ENCODE measurements at regions not wholly inside any gene's neighbourhood (a gene's known extent, or its start where the extent isn't known, plus 50 kb on each side); places are given as distances from the start of the nearest gene placed in this dataset.

DNA sequence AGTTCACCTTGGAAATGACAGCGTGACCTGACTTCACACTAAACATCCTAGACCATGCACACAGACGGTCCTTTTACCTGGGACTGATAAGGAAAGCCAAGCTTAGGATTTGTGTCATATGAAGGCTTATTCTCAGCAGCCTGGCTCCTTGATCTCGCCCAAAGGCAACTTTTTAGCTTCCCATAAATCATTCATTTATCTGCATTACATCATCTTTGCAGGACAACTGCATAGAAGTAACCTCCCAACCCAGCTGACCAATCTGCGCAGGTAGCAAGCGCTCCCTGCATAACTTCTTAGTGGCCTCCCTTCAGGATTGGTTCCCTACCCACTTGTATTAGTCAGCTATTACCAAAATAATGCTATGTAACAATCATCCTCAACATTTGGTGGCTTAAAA lies 389.9 kb upstream of the PROK2 start:
- Histone ChIP-seq H3K36me3 (ENCODE audit: insufficient read depth, low read length) (no peaks in the 10 kb centered on the region), H3K27ac (ENCODE audit: low read depth, low read length) (peak overlapping the region; percentile 45), H3K4me3 (ENCODE audit: low read depth in 1 of 2, low read length in 2 of 2) (no peak overlapping the region), H3K27me3 (ENCODE audit: control insufficient read depth in 1 of 2, insufficient read depth in 2 of 2, low read length in 2 of 2) (no peaks in the 10 kb centered on the region), H3K9me3 (ENCODE audit: low read length) (no peaks in the 10 kb centered on the region), H3K4me1 (ENCODE audit: insufficient read depth, low read length) (peaks cover 50% of the 10 kb centered on the region), H3K9ac (ENCODE audit: low read length) (no peak overlapping the region)

DNA sequence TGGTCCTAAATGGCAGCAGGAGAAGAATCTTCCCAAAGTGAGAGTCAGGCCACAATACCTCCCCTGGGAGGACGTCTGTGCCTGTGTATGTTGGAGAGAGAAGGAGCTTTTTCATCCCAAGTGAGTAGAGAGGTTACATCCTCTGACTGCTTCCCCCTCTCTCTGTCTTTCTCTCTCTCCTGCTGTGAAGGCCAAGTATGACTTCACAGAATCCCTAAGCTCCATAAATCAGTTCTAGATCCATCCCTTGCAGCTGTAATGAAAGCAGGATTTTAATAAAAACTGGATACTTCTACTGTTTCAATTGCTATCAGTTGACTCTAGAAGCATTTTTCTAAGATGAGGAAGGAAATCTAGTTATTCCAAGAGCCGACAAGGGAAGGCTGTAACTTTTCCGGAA lies 389.1 kb upstream of the PROK2 start:
- H3K4me1 ChIP-seq (ENCODE audit: insufficient read depth, low read length), result peaks cover 50% of the 10 kb centered on the region
- peak overlapping the region; percentile 45 for H3K27ac ChIP-seq (ENCODE audit: low read depth, low read length)
- no peaks in the 10 kb centered on the region for H3K9me3 ChIP-seq (ENCODE audit: low read length)
- H3K4me3 ChIP-seq (ENCODE audit: low read depth in 1 of 2, low read length in 2 of 2), result no peak overlapping the region
- no peak overlapping the region for H3K9ac ChIP-seq (ENCODE audit: low read length)
- no peaks in the 10 kb centered on the region for H3K36me3 ChIP-seq (ENCODE audit: insufficient read depth, low read length)
- no peaks in the 10 kb centered on the region for H3K27me3 ChIP-seq (ENCODE audit: control insufficient read depth in 1 of 2, insufficient read depth in 2 of 2, low read length in 2 of 2)

DNA sequence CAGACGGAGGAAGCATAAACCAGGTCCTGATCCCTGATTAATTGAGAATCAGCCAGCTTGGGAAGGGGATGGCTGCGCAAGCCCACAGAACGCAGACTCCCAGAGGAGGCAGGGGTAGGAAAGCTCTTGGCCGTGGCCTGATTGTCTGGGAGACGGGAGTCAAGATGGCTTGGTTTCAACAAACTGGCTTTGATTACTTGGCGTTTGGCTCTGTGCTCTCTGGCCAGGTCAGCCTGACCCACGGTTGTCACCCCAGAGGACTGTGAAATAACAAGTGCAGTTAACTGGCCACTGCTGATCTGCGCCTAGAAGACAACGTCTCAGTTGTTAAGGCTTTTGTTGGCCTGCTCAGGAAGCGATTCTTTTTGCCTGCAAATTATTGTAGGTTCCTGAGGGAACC lies 387.0 kb upstream of the PROK2 start:
- Histone ChIP-seq H3K9me3 (ENCODE audit: low read length) (no peaks in the 10 kb centered on the region), H3K4me1 (ENCODE audit: insufficient read depth, low read length) (peaks cover 40% of the 10 kb centered on the region), H3K27ac (ENCODE audit: low read depth, low read length) (peak overlapping the region; percentile 84), H3K9ac (ENCODE audit: low read length) (no peak overlapping the region), H3K4me3 (ENCODE audit: low read depth in 1 of 2, low read length in 2 of 2) (no peak overlapping the region), H3K27me3 (ENCODE audit: control insufficient read depth in 1 of 2, insufficient read depth in 2 of 2, low read length in 2 of 2) (no peaks in the 10 kb centered on the region), H3K36me3 (ENCODE audit: insufficient read depth, low read length) (no peaks in the 10 kb centered on the region)

DNA sequence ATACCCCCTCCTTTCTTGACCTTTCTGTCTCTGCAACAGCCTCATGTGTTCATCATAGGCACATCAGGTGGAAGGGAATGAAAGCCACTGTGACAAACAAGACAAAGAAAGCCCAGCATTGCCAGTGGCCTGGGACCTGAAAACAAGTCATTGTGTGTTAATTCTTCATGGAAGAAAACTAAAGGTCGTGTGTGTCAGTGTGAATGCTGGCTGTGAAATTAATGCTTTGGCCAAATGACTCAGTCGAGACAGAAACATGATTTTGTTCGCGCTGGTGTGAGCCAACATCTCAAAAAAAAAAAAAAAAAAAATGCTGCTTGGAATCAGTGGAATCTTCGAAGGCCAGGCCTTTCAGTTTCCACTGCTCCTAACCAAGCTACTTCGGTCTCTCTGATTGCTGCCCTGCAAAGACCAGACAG lies 386.5 kb upstream of the PROK2 start:
- Histone ChIP-seq H3K36me3 (ENCODE audit: insufficient read depth, low read length) (no peaks in the 10 kb centered on the region), H3K9me3 (ENCODE audit: low read length) (no peaks in the 10 kb centered on the region), H3K27ac (ENCODE audit: low read depth, low read length) (peak overlapping the region; percentile 84), H3K9ac (ENCODE audit: low read length) (no peak overlapping the region), H3K4me3 (ENCODE audit: low read depth in 1 of 2, low read length in 2 of 2) (no peak overlapping the region), H3K4me1 (ENCODE audit: insufficient read depth, low read length) (peaks cover 35% of the 10 kb centered on the region), H3K27me3 (ENCODE audit: control insufficient read depth in 1 of 2, insufficient read depth in 2 of 2, low read length in 2 of 2) (no peaks in the 10 kb centered on the region)

DNA sequence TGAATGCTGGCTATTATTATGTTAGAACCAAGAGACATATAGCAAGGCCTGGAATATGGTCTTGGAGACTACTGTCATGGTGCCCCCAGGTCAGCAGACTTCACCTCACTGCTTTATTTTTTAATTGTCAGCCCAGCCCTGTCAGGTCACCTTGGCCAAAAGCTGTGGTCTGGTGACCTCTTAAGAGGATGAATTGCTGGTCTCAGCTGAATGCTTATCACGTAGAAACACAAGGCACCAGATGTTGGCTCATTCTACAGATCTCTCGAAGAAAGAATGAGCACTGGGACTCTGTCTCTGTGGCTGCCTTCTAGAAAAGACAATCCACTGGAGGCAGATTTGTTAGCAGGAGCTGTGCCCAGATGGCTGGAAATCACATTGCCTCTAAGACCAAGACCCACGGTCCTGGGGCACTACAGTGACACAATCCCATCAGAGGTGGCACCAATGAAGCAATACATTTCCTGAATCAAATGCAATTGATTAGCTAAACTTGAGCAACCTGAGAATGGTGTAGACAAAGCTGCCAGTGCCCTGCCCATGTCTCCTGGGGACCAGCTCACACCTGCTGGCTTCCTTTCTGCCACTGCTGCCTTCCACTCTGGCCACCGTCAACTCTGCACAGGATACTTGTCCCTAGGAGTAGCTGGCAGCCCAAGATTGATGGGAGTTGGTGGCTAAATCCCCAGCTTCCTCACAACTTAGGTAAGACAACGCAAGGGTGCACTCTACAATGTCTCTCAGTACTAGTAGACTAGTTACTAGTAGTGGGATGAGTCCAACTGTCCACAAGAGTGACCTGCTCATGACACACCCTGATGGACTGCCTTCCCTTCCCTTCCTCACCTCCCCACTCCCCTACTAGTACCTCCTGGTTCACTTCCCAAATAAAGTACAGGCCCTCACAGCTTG lies 384.9 kb upstream of the PROK2 start:
- H3K27ac ChIP-seq (ENCODE audit: low read depth, low read length), result no peak overlapping the region
- no peak overlapping the region for H3K4me3 ChIP-seq (ENCODE audit: low read depth in 1 of 2, low read length in 2 of 2)
- H3K9ac ChIP-seq (ENCODE audit: low read length), result no peak overlapping the region
- H3K36me3 ChIP-seq (ENCODE audit: insufficient read depth, low read length), result no peaks in the 10 kb centered on the region
- H3K4me1 ChIP-seq (ENCODE audit: insufficient read depth, low read length), result peaks cover 35% of the 10 kb centered on the region
- no peaks in the 10 kb centered on the region for H3K9me3 ChIP-seq (ENCODE audit: low read length)
- H3K27me3 ChIP-seq (ENCODE audit: control insufficient read depth in 1 of 2, insufficient read depth in 2 of 2, low read length in 2 of 2), result no peaks in the 10 kb centered on the region

DNA sequence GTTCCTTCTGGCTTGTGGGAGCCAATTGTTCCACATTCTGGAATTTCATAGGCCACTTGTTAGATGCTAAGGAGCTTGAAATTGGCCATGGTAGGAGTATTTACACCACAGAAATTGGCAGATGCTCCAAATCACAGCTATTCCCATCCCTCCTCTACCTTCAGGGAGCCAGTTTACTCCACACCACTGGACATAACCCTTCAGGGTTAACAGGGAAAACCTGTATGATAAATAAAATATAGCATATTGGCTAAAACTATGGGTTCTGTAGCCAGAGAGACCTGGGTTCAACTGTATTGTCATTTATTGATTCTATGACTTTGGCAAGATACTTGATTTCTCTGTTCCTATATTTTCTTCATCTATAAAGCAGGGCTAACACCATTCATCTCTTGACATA lies 384.2 kb upstream of the PROK2 start:
- Histone ChIP-seq H3K9me3 (ENCODE audit: low read length) (no peaks in the 10 kb centered on the region), H3K4me1 (ENCODE audit: insufficient read depth, low read length) (peaks cover 30% of the 10 kb centered on the region), H3K27ac (ENCODE audit: low read depth, low read length) (no peak overlapping the region), H3K4me3 (ENCODE audit: low read depth in 1 of 2, low read length in 2 of 2) (no peak overlapping the region), H3K36me3 (ENCODE audit: insufficient read depth, low read length) (no peaks in the 10 kb centered on the region), H3K9ac (ENCODE audit: low read length) (no peak overlapping the region), H3K27me3 (ENCODE audit: control insufficient read depth in 1 of 2, insufficient read depth in 2 of 2, low read length in 2 of 2) (no peaks in the 10 kb centered on the region)

DNA sequence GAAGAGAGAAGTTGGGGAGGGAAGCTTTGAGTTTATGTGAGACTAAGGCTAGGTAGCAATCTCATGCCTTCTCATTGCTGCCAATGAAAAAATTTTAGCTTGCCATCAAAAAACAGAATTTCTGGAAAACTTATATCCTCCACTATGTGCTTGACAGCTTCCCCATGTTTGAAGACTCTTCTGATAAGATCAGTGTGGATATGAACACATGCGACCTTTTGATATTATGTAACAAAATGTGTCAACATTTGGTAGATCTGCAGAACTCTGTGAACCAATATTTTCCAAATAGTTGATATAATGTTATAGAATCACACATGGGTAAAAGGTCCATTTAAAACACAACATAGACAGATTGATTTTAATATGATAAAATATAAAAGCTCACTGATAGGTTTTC lies 380.9 kb upstream of the PROK2 start:
- Histone ChIP-seq H3K4me3 (ENCODE audit: low read depth in 1 of 2, low read length in 2 of 2) (no peak overlapping the region), H3K36me3 (ENCODE audit: insufficient read depth, low read length) (no peaks in the 10 kb centered on the region), H3K4me1 (ENCODE audit: insufficient read depth, low read length) (peaks cover 9% of the 10 kb centered on the region), H3K9ac (ENCODE audit: low read length) (no peak overlapping the region), H3K9me3 (ENCODE audit: low read length) (no peaks in the 10 kb centered on the region), H3K27ac (ENCODE audit: low read depth, low read length) (no peak overlapping the region), H3K27me3 (ENCODE audit: control insufficient read depth in 1 of 2, insufficient read depth in 2 of 2, low read length in 2 of 2) (no peaks in the 10 kb centered on the region)

DNA sequence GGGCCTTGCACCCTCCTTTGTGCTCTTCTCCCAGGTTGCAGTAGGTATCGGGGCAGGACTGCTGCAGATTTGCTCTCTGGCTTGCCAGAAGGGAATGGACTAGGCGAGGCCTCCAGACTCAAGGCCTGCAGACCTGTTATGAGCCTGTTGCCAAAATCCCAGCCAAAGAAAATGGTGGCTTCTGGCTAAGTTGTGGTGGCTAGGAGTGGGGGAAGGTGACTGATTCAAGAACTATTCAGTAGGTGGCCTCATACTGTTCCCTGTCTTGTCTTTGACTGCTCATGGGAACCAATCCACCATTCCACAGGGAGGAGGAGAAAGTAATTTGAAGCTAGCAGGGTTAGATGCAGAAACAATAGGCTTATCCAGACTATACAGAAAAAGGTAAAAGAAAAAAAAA lies 380.4 kb upstream of the PROK2 start:
- Histone ChIP-seq H3K27me3 (ENCODE audit: control insufficient read depth in 1 of 2, insufficient read depth in 2 of 2, low read length in 2 of 2) (no peaks in the 10 kb centered on the region), H3K4me1 (ENCODE audit: insufficient read depth, low read length) (peaks cover 9% of the 10 kb centered on the region), H3K36me3 (ENCODE audit: insufficient read depth, low read length) (no peaks in the 10 kb centered on the region), H3K9ac (ENCODE audit: low read length) (no peak overlapping the region), H3K4me3 (ENCODE audit: low read depth in 1 of 2, low read length in 2 of 2) (no peak overlapping the region), H3K9me3 (ENCODE audit: low read length) (no peaks in the 10 kb centered on the region), H3K27ac (ENCODE audit: low read depth, low read length) (no peak overlapping the region)

DNA sequence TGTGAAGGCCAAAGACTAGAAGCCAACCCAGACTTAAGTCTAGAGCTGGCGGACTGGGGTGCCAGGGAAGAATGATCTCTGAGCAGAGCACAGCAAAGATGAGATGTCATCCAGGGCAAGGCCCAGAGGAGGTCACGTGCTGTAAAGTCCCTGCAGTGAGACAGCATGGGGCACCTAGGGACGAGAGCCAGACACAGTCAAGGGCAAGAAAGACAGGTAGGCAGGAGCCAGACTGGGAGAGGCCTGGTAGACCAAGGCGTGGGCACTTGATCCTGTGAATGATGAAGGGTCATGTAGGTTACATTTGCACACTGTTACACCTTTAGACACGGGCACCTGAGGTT lies 379.7 kb upstream of the PROK2 start:
- Histone ChIP-seq H3K27me3 (ENCODE audit: control insufficient read depth in 1 of 2, insufficient read depth in 2 of 2, low read length in 2 of 2) (no peaks in the 10 kb centered on the region), H3K36me3 (ENCODE audit: insufficient read depth, low read length) (no peaks in the 10 kb centered on the region), H3K9me3 (ENCODE audit: low read length) (no peaks in the 10 kb centered on the region), H3K9ac (ENCODE audit: low read length) (no peak overlapping the region), H3K4me1 (ENCODE audit: insufficient read depth, low read length) (peaks cover 9% of the 10 kb centered on the region), H3K27ac (ENCODE audit: low read depth, low read length) (no peak overlapping the region), H3K4me3 (ENCODE audit: low read depth in 1 of 2, low read length in 2 of 2) (no peak overlapping the region)

DNA sequence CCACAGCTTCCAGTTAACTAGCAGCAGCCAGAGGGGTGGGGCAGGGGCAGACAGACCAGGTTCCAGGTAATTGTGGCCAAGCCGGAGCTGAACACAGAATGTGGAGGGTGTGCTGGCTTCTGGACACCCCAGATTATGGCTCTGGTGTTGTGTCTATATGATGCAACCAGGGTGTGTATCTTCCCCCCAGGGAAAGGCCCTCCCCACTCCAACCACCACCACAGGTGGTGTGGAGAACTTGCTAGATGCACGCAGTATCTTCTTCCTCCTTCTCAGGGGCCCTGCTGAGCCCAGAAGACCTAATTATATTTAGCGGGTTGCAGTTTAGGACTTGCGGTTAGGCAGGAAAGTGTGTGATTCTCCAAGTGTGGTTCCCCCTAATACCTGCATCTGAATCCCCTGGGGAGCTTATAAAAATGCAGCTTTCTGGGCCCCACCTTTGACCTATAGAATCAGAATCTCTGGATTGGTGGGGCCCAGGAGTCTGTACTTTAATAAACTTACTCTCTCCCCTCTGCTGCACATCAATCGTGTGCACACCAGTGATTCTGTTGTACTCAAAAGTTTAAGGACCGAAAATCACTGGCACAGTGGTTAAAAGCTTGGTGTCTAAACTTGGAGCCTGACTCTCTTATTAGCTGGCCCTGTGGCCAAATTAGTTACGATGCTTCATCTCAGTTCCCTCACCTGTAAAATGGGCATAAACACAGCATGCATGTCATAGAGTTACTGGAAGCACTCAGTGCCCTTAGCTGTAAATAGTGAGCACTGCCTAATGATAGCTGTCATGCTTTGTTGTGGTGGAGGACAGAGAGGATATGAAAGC lies 379.1 kb upstream of the PROK2 start:
- Histone ChIP-seq H3K27ac (ENCODE audit: low read depth, low read length) (no peak overlapping the region), H3K27me3 (ENCODE audit: control insufficient read depth in 1 of 2, insufficient read depth in 2 of 2, low read length in 2 of 2) (no peaks in the 10 kb centered on the region)

DNA sequence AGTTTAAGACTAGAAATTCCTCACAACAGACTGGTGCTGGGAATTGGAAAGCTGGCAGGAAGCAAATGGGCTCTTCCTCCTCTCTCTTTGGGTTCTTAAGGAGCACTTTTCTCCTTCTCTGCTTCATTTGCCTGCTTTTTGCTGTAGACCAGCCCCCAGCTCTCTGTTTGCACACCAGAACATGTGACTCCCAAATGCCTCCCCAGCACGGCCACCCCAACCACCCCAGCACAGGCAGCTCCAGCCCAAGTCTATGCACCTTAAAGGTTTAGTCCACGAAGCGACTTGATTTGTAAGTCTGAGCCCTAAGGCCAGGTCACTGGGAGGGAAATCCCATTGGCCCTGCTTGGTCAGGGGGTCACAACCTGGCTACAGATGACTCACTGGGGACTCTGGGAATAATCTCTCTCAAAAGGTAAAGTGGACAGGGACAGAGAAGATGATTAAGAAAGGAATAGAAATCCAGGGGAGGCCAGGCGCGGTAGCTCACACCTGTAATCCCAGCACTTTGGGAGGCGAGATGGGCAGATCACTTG lies 377.8 kb upstream of the PROK2 start:
- no peaks in the 10 kb centered on the region for H3K9me3 ChIP-seq (ENCODE audit: low read length)
- peaks cover 9% of the 10 kb centered on the region for H3K4me1 ChIP-seq (ENCODE audit: insufficient read depth, low read length)
- H3K27ac ChIP-seq (ENCODE audit: low read depth, low read length), result no peak overlapping the region
- H3K27me3 ChIP-seq (ENCODE audit: control insufficient read depth in 1 of 2, insufficient read depth in 2 of 2, low read length in 2 of 2), result no peaks in the 10 kb centered on the region
- no peak overlapping the region for H3K4me3 ChIP-seq (ENCODE audit: low read depth in 1 of 2, low read length in 2 of 2)
- H3K9ac ChIP-seq (ENCODE audit: low read length), result no peak overlapping the region
- no peaks in the 10 kb centered on the region for H3K36me3 ChIP-seq (ENCODE audit: insufficient read depth, low read length)

More for the DNA sequence above, 379.1 kb upstream of the PROK2 start:
- no peak overlapping the region for H3K9ac ChIP-seq (ENCODE audit: low read length)
- no peak overlapping the region for H3K4me3 ChIP-seq (ENCODE audit: low read depth in 1 of 2, low read length in 2 of 2)
- no peaks in the 10 kb centered on the region for H3K9me3 ChIP-seq (ENCODE audit: low read length)
- H3K36me3 ChIP-seq (ENCODE audit: insufficient read depth, low read length), result no peaks in the 10 kb centered on the region
- peaks cover 9% of the 10 kb centered on the region for H3K4me1 ChIP-seq (ENCODE audit: insufficient read depth, low read length)

All from muscle layer of colon (tissue), 2 donors.